Loucy (cell line): ENCODE measurements at regions not wholly inside any gene's neighbourhood (a gene's known extent, or its start where the extent isn't known, plus 50 kb on each side); places are given as distances from the start of the nearest gene placed in this dataset.

Experiments
- H2AFZ ChIP-seq: fragments of 200-600 bp; sonication (generic); 2 replicates; pipeline ENCODE4 v1.6.0; 2016; ENCODE audit warnings: antibody characterized with exemption, mild to moderate bottlenecking, low read length, moderate library complexity
- H3F3A ChIP-seq: fragments of 200-600 bp; 2 replicates; pipeline ENCODE4 v1.6.0; 2016; ENCODE audit warnings: antibody characterized with exemption, low read depth, mild to moderate bottlenecking
- H3K27me3 ChIP-seq: fragments of 200-600 bp; sonication (generic); 2 replicates; pipeline ENCODE4 v1.6.1; 2014; ENCODE audit warnings: low read length, mild to moderate bottlenecking; ENCODE audit not compliant: insufficient read depth, poor library complexity, severe bottlenecking
- H3K36me3 ChIP-seq: fragments of 200-600 bp; sonication (generic); 2 replicates; pipeline ENCODE4 v1.6.1; 2016; ENCODE audit warnings: low read length; ENCODE audit not compliant: insufficient read depth
- H3K4me1 ChIP-seq: fragments of 200-600 bp; sonication (generic); 2 replicates; pipeline ENCODE4 v1.5.1; 2014; ENCODE audit warnings: low read length, mild to moderate bottlenecking; ENCODE audit not compliant: insufficient read depth, poor library complexity, severe bottlenecking
- H3K4me2 ChIP-seq: fragments of 200-600 bp; sonication (generic); 2 replicates; pipeline ENCODE4 v1.6.0; 2014; ENCODE audit warnings: antibody characterized with exemption, low read length, low read depth, mild to moderate bottlenecking; ENCODE audit not compliant: poor library complexity, severe bottlenecking
- H3K4me3 ChIP-seq: fragments of 200-600 bp; sonication (generic); 2 replicates; pipeline ENCODE4 v1.5.1; 2014; ENCODE audit warnings: low read length, mild to moderate bottlenecking, mixed read lengths; ENCODE audit not compliant: poor library complexity, severe bottlenecking
- H3K79me2 ChIP-seq: fragments of 200-600 bp; sonication (generic); 2 replicates; pipeline ENCODE4 v1.6.1; 2014; ENCODE audit warnings: low read length; ENCODE audit not compliant: insufficient read depth
- H3K9ac ChIP-seq: fragments of 200-600 bp; sonication (generic); 2 replicates; pipeline ENCODE4 v1.6.0; 2014; ENCODE audit warnings: mild to moderate bottlenecking, low read depth, low read length, moderate library complexity; ENCODE audit not compliant: poor library complexity, severe bottlenecking
- H3K9me2 ChIP-seq: fragments of 200-600 bp; sonication (generic); replicated peaks from 2 replicates; pipeline ENCODE4 v1.6.1; 2016; ENCODE audit warnings: low read depth, low read length, mixed read lengths
- H3K9me3 ChIP-seq: fragments of 200-600 bp; sonication (generic); 2 replicates; pipeline ENCODE4 v1.6.1; 2014; ENCODE audit warnings: mild to moderate bottlenecking, antibody characterized with exemption, low read length, low read depth; ENCODE audit not compliant: insufficient read depth
- H4K20me1 ChIP-seq: fragments of 200-600 bp; sonication (generic); 2 replicates; pipeline ENCODE4 v1.6.0; 2014; ENCODE audit warnings: antibody characterized with exemption, low read length, mild to moderate bottlenecking; ENCODE audit not compliant: insufficient read depth, poor library complexity, severe bottlenecking
- EZH2phosphoT487 ChIP-seq: fragments of 200-600 bp; IDR thresholded peaks from 2 replicates; pipeline ENCODE4 v1.6.1; 2018; ENCODE audit warnings: antibody characterized with exemption, mild to moderate bottlenecking, moderate library complexity, borderline replicate concordance
- TF ChIP-seq, protein P1 (sequence below): fragments of 200-600 bp; sonication (generic); conservative IDR thresholded peaks from 2 replicates; pipeline ENCODE4 v1.5.1; 2014; ENCODE audit warnings: mild to moderate bottlenecking, antibody characterized with exemption, low read length

GRCh38 chrX:144918936-144919335, 328.4 kb upstream of the SPANXN1 start:
- no peak overlapping the region for H3K4me2 ChIP-seq
- H3K36me3 ChIP-seq = no peaks in the 10 kb centered on the region
- no peaks in the 10 kb centered on the region for H3K27me3 ChIP-seq
- TF ChIP-seq EZH2phosphoT487 = no peak
- TF ChIP-seq, protein P1, sequence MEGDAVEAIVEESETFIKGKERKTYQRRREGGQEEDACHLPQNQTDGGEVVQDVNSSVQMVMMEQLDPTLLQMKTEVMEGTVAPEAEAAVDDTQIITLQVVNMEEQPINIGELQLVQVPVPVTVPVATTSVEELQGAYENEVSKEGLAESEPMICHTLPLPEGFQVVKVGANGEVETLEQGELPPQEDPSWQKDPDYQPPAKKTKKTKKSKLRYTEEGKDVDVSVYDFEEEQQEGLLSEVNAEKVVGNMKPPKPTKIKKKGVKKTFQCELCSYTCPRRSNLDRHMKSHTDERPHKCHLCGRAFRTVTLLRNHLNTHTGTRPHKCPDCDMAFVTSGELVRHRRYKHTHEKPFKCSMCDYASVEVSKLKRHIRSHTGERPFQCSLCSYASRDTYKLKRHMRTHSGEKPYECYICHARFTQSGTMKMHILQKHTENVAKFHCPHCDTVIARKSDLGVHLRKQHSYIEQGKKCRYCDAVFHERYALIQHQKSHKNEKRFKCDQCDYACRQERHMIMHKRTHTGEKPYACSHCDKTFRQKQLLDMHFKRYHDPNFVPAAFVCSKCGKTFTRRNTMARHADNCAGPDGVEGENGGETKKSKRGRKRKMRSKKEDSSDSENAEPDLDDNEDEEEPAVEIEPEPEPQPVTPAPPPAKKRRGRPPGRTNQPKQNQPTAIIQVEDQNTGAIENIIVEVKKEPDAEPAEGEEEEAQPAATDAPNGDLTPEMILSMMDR = no peak
- no peaks in the 10 kb centered on the region for H4K20me1 ChIP-seq
- no peaks in the 10 kb centered on the region for H3F3A ChIP-seq
- H3K9me2 ChIP-seq = no peaks in the 10 kb centered on the region
- H3K4me3 ChIP-seq = no peak overlapping the region
- no peaks in the 10 kb centered on the region for H3K9me3 ChIP-seq
- no peaks in the 10 kb centered on the region for H3K4me1 ChIP-seq
- H3K9ac ChIP-seq = no peak overlapping the region
- no peak overlapping the region for H2AFZ ChIP-seq
- no peaks in the 10 kb centered on the region for H3K79me2 ChIP-seq

- no peaks in the 10 kb centered on the region for H3K9me2 ChIP-seq
- H3K4me3 ChIP-seq = no peak overlapping the region
- no peaks in the 10 kb centered on the region for H3K79me2 ChIP-seq
- TF ChIP-seq, protein P1 = no peak
- TF ChIP-seq EZH2phosphoT487 = no peak
- H3K9ac ChIP-seq = no peak overlapping the region
- no peaks in the 10 kb centered on the region for H3F3A ChIP-seq
- H3K4me1 ChIP-seq = no peaks in the 10 kb centered on the region
- H3K4me2 ChIP-seq = no peak overlapping the region
- no peaks in the 10 kb centered on the region for H3K9me3 ChIP-seq
- H4K20me1 ChIP-seq = no peaks in the 10 kb centered on the region
- H2AFZ ChIP-seq = no peak overlapping the region
- H3K27me3 ChIP-seq = no peaks in the 10 kb centered on the region
- no peaks in the 10 kb centered on the region for H3K36me3 ChIP-seq
These were observed 300.6 kb upstream of the SPANXN1 start for GRCh38 chrX:144946666-144947065.
